C4-2B (cell line): ENCODE measurements at regions not wholly inside any gene's neighbourhood (a gene's known extent, or its start where the extent isn't known, plus 50 kb on each side); places are given as distances from the start of the nearest gene placed in this dataset.

Source experiments
- H3K27ac ChIP-seq: fragments of 450-650 bp; 2 replicates; pipeline ENCODE4 v1.5.1; 2017
- ZFX ChIP-seq: fragments of 450-650 bp; IDR thresholded peaks from 2 replicates; pipeline ENCODE4 v1.6.1; 2017
- TF ChIP-seq, protein P1 (sequence below): fragments of 450-650 bp; conservative IDR thresholded peaks from 2 replicates; pipeline ENCODE4 v1.5.1; 2017; ENCODE audit warnings: mild to moderate bottlenecking

- TF ChIP-seq, protein P1, sequence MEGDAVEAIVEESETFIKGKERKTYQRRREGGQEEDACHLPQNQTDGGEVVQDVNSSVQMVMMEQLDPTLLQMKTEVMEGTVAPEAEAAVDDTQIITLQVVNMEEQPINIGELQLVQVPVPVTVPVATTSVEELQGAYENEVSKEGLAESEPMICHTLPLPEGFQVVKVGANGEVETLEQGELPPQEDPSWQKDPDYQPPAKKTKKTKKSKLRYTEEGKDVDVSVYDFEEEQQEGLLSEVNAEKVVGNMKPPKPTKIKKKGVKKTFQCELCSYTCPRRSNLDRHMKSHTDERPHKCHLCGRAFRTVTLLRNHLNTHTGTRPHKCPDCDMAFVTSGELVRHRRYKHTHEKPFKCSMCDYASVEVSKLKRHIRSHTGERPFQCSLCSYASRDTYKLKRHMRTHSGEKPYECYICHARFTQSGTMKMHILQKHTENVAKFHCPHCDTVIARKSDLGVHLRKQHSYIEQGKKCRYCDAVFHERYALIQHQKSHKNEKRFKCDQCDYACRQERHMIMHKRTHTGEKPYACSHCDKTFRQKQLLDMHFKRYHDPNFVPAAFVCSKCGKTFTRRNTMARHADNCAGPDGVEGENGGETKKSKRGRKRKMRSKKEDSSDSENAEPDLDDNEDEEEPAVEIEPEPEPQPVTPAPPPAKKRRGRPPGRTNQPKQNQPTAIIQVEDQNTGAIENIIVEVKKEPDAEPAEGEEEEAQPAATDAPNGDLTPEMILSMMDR: no peak
- TF ChIP-seq ZFX: no peak
- H3K27ac ChIP-seq: no peak overlapping the region
Measured at GRCh38 chr2:8361930-8362329, 319.9 kb upstream of the ID2 start.

DNA sequence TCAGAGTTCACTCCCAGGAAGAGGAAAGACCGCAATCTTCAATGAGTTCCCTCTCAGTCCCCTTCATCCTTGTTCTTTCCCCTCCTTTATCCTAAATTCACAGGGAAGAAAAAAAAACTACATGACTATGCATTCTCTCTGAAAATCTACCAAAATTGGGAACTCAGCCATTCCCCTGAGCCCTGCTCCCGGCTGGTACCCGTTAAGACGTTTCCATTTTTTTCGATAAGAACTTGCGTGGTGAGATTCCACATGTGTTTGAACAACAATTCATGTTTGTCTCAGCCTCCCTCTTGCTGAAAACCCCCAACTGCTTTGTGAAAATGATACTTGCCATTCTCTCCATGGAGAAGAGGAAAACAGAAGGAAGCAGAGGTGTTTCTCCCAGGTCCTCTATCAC, 318.7 kb upstream of the ID2 start:
- H3K27ac ChIP-seq: no peak overlapping the region

DNA sequence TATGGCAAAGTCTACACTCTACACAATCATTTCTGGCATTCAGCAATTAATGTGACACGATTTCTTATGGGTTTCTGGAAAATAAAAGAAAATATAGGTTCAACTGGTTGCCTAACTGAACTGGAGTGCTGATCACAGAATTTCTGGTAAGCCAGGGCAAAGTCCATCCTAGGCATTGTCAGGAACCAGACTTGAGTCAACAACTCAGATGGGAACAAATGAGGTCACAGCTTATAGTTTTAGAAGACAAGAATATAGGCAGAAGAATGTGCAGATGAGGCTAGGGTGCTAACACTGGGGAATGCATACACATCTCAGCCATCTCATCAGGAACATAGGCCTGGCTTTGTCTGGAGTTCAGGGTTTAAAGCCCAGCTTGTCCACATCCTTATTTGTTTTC, 317.2 kb upstream of the ID2 start:
- TF ChIP-seq ZFX: no peak
- TF ChIP-seq, protein P1: no peak
- H3K27ac ChIP-seq: no peak overlapping the region

More for the DNA sequence above, 318.7 kb upstream of the ID2 start:
- TF ChIP-seq, protein P1: no peak
- no peak for TF ChIP-seq ZFX

GRCh38 chr2:8365331-8365910, 316.4 kb upstream of the ID2 start:
- no peak overlapping the region for H3K27ac ChIP-seq
- TF ChIP-seq ZFX: no peak
- TF ChIP-seq, protein P1: no peak

- H3K27ac ChIP-seq: no peak overlapping the region
- TF ChIP-seq ZFX: no peak
- TF ChIP-seq, protein P1: no peak
Measured at GRCh38 chr2:8367833-8368232, 314.0 kb upstream of the ID2 start.

- H3K27ac ChIP-seq: no peak overlapping the region
- TF ChIP-seq ZFX: no peak
- TF ChIP-seq, protein P1: no peak
Measured at GRCh38 chr2:8368463-8368862, 313.4 kb upstream of the ID2 start.

GRCh38 chr2:8369522-8369921, 312.3 kb upstream of the ID2 start:
- TF ChIP-seq ZFX: no peak
- H3K27ac ChIP-seq: no peak overlapping the region

DNA sequence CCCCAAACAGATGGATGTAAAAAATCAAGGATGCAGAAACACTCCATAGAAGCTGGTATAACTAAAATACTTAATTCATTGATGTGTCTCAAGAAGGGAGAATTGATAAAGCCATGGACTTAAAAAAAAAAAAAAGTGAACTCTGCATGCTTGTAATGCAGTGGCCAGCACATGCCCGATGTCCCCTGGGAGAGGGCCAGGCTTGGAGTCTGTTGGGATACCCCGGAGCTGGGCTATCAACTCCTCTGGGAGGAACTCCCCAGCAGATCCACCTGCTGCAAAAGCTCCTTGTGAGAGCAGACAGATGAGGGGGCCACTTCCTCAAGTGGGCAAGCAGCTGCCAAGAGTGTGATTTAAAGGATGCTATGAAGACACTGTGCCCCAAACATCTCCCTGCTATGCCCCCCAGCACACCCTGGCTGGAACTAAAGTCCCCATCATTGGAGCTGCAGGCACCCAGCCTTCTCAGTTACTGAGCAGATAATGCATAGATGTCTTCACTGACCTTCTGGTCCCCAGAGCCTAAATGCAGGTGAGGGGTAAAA, 311.5 kb upstream of the ID2 start:
- TF ChIP-seq, protein P1: no peak
- no peak for TF ChIP-seq ZFX
- H3K27ac ChIP-seq: no peak overlapping the region
